Suppressor macrophage treated with lipopolysaccharide for 1 hour (primary cell): ENCODE measurements at regions not wholly inside any gene's neighbourhood (a gene's known extent, or its start where the extent isn't known, plus 50 kb on each side); places are given as distances from the start of the nearest gene placed in this dataset.

Experiments used
- DNase-seq, 3 donors: peaks; one replicate each; pipeline ENCODE4 v3.0.0-alpha.2; 2020 to 2022

- DNase-seq: no peak
Observed at GRCh38 chr10:113420733-113421675, 131.8 kb upstream of the HABP2 start.

DNA sequence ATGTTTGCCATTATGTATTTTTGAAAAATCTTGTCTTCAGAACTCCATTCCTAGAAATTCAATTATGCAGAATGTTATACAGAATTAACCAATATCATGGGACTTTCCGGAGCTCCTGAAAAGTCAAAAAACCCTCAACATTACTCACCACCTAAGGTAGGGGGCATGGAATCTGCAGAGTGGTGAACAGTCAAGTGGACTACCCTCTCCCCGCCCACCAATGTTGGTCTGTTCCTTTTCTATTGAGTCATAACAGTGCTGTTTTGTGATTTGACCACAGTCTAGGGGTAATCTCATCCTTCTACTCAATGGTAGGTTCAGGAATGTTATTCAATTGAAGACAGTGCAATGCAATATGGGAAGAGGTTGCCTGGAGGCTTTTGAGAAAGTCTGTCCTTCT is 130.5 kb upstream of the HABP2 start:
- DNase-seq: peak; percentile 75 to 84 (median 76)

DNA sequence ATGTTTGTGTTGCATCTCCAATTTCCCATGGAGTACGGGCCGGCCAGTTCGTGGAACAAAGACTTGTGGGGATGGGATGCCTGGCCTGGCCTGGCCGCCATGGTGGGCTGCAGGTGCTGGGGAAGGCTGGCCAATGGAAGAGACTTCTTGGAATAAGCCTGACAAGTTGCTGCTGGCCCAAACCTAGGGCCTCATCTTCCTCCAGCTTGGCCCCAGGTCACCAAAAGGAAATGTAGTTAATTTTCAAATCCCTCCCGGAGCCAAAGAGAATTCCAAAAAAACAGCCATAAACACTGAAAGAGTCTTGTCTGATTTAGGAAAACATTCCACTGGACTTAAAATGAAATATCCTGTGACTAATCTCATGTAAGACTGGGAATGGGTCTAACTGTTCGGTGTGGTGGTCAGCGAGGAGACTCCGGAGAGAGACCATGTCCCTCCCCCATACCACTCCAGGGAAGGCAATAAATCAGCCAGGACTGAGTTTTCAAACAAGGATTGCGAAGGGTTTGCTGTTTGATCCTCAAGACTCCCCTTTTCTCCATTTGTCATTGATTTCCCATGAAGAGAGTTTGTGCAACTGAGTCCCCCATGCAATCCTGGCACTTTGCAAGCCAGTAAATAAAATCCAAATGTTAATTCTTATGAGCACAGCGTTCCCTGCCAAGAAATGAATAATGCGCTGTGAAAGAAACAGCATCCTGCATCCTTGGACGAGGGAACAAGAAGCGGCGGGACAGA is 128.7 kb upstream of the HABP2 start:
- DNase-seq: no peak

DNA sequence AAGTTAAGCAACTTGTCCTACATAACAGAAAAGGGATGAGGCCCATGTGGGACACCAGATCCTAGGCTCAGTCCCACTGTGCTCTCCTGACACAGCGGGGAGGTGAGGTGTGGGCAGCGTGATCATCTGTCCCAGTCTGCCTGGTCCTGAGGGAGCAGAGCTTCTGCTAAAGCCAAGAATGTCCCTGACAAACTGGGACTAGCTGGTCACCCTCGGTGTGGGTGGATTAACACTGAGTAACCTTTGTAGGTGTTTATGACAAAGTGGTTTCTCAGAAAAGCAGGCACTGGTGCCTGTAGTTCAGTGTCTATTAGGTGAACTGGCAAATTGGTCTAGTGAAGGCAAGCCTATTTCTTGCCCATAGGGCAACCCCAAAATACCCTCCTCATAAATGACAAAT is 127.8 kb upstream of the HABP2 start:
- DNase-seq: peak in 2 of 3 donors; percentile 19 to 33

DNA sequence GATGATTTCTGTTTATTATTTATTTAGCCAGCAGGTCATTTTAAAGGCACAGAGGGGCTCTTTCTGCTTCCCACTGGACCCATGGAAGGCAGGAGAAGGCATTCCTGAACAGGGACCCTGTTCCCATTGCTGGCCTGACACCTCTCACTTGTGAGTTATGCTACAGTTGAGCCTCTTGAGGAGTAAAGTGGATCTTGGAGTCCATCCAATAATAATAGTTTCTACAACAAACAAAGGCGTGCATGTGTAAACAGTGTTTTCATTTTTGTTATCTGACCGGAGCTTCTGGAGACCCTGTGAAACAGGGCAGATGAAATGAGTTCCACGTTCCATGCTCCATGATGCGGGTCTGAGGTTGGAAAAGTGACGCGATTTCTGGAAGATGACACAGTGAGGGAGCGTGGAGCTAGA is 127.3 kb upstream of the HABP2 start:
- DNase-seq: no peak

- no peak for DNase-seq
Observed at GRCh38 chr10:113426181-113426877, 126.5 kb upstream of the HABP2 start.

GRCh38 chr10:113427236-113427735 is 125.6 kb upstream of the HABP2 start:
- peak; percentile 49 to 58 (median 57) for DNase-seq

DNA sequence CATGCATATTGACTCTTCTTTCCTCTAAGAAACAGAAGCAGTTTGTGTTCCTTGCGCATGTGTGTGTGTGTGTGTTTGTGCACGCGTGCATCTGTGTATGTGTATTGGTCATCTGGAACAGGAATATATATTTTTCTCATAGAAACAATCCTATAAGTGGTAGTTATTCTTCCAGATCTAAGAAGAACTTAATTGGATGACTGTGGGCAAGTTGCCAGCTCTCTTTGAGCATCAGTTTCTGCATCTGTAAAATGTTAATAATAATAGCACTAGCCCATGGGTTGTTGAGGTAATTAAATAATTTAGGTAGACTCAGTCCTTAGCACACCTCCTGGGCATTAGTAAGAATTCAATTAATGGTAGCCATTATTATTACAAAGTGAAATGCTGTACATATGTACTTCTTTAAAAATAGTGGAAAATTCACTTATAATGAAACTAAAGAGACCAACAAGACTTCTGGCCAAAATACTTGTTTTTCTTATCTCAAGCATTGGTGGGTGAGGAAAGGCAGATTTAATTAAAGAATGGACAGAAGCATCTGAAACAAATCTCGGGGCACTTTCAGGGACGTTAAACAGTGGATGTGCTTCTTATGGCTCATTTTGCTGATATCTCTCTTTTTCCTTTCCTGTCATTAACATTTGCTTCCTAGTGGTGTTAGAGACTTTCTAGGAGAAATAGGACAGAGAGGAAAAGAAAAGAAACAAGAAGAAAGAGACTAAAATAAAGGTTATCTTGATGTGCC is 124.9 kb upstream of the HABP2 start:
- peak in 1 of 3 donors; percentile 10 for DNase-seq

GRCh38 chr10:113430634-113431397 is 122.0 kb upstream of the HABP2 start:
- DNase-seq: no peak

DNA sequence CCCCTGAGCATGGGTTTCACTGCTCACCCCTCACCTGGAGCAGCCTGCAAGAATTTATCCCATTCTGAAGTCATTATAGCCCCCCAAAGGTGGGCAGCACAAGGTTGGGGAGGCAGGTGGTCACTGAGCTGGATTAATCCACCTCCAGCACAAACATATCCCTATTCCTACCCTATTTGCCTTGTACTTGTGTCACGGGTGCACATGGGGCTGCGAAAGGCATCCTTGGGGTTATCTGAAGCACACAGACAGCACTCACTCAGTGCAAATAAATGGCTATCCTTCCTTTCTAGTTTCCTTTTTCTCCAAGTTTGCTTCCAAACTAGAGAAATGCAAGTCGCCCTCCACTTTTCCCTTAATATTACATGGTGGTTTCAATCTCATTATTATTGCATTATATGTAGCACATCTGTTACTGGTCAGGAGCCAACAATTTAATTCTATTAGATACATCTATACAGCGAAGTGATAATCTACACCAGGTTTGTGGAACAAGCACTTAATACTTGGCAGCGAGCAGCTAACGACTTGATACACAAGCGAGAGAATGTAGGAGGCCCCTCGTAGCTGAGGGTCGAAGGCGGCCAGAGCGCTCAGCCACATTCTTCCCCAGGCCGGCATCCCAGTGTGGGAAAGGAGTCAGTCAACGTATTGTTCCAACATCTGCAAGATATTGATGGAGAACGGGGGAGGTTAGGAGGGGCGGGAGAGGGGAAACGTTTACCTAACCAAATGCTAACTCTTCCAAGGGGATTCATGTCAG is 121.3 kb upstream of the HABP2 start:
- no peak for DNase-seq

GRCh38 chr10:113433711-113434110 is 119.1 kb upstream of the HABP2 start:
- no peak for DNase-seq

DNA sequence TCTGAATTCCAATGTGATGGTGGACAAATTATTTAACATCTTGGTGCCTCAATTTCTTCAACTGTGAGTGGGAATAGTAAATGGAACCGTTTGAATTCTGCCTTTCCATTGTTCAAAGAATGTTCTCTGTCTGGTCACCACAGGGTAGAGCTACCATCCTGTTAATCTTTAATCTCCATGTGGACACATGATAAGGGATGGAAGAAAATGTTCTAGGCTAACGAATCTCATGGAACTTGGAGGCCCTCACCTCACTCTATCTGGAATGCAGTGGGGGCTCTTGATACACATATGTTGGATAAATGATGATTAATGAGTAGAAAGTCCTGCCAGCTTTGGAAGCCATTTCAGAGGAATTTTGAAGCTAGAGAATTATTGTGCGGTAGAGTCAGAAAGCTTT is 118.5 kb upstream of the HABP2 start:
- DNase-seq: no peak

DNA sequence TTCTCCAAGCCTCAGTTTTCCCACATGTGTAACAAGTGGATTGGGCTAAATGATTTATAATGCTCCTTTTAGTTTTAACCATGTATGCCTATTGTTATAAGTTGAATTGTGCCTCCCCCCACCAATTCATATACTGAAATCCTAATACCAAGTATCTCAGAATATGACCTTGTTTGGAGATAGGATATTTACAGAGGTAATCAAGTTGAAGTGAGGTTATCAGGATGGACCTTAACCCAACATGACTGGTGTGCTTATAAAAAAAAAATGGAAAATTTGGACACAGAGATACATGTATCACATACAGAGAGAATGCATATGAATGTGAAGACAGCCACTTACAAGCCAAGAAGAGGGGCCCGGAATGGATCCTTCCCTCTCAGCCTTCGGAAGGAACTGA is 117.9 kb upstream of the HABP2 start:
- DNase-seq: no peak

GRCh38 chr10:113435881-113436280 is 117.0 kb upstream of the HABP2 start:
- DNase-seq: no peak

DNA sequence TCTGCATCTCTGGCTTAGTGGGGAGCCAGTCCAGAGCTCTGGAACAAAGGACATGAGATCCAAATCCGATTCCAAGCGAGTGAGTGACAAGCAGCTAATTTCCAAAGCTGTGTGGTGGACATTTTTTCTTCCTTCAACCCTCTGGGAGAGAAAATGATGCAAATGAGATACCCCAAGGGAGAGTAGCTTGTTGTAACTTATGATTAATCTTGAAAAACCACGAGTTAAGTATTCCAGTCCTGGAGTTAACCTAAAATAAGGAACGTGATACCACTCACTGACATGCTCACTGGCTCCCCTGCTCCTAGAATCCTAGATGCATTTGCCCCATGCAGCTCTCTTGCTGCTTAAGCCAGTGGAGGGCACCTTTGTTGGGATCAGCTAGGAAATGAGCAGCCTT is 116.0 kb upstream of the HABP2 start:
- DNase-seq: no peak

DNA sequence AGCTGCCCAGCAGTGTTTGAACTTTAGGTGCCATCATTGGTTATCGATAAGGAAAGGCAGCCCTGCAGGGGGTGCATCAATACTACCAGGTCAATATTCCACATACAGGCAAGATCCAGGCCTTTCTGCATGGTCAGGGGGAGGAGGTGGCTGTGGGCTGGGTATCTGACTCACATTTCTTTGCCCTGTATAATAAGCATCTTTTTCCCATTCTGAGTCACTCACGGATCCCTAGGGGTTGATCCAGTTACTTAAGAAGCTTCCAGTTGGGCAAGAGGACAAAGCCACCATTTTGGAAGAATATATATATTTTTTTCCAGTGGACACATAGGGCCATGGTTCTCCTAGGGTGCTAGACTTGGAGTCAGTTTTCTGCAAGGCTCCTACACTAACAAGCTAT is 114.2 kb upstream of the HABP2 start:
- DNase-seq: peak; percentile 40 to 52 (median 51)

DNA sequence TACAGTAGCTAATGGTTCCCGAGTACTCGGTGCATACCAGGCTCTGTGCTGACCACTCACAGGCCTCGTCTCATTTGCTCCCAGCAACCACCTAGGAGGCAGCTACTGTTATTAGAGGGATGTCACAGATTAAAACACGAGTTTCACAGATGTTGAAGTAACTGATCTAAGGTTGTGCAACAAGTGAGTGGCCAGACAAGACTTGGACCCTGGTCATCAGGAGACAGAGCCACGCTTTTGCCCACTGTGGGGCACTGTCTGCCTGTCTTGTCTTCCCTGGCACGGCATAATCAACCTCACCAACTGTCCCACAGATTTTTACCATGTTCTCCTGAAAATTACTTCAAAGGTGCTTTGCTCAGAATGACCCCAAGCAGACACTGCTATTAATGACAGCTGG is 111.6 kb upstream of the HABP2 start:
- no peak for DNase-seq

- no peak for DNase-seq
Observed at GRCh38 chr10:113441686-113442270, 111.1 kb upstream of the HABP2 start.

DNA sequence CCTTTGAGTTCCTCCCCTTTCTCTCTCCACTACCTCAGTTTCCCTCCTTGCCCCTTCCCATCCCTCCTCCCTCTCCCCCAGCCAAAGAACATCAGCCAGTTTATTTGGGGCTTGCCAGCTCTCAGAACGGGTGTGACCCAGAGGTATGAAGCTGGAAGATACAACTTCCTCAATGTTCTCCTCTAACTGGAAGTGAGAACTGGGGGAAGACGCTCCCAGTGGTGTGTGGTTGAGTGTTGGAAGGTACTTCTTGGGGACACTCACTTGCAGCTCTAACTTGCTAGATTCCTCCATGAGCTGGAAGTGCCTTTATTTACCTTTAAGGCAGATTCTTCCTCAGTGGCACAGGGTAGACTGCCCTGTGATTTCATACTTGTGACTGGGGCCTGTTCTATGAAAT is 110.5 kb upstream of the HABP2 start:
- peak; percentile 66 to 69 (median 69) for DNase-seq
